WTC11 (cell line): ENCODE measurements at regions not wholly inside any gene's neighbourhood (a gene's known extent, or its start where the extent isn't known, plus 50 kb on each side); places are given as distances from the start of the nearest gene placed in this dataset.

Experiments
- CTCF ChIP-seq: fragments of 200-600 bp; IDR thresholded peaks from 2 replicates; pipeline ENCODE4 v1.8.0; 2022; ENCODE audit warnings: antibody characterized with exemption
- E2F4 ChIP-seq: sonication (generic); formaldehyde crosslinking; IDR thresholded peaks from 2 replicates; pipeline ENCODE4 v1.8.1; 2022; ENCODE audit warnings: low read depth, mild to moderate bottlenecking, moderate library complexity, missing genetic modification reagents, borderline replicate concordance
- FOXP1 ChIP-seq: sonication (generic); formaldehyde crosslinking; IDR thresholded peaks from 2 replicates; pipeline ENCODE4 v1.8.0; 2022; ENCODE audit warnings: missing genetic modification reagents, mild to moderate bottlenecking, moderate library complexity, borderline replicate concordance
- IRF1 ChIP-seq: sonication (generic); formaldehyde crosslinking; IDR thresholded peaks from 2 replicates; pipeline ENCODE4 v1.8.0; 2023; ENCODE audit warnings: missing genetic modification reagents

- TF ChIP-seq IRF1 (CRISPR knock-in tag) = no peak
- no peak for TF ChIP-seq FOXP1 (CRISPR knock-in tag)
- TF ChIP-seq CTCF = no peak
- no peak for TF ChIP-seq E2F4
Observed at GRCh38 chr2:224103651-224104050, 64.6 kb upstream of the SERPINE2 start.
